AG09309 (cell line): ENCODE measurements at regions not wholly inside any gene's neighbourhood (a gene's known extent, or its start where the extent isn't known, plus 50 kb on each side); places are given as distances from the start of the nearest gene placed in this dataset.

ENCODE experiments used
- DNase-seq: peaks from one replicate; pipeline ENCODE4 v3.0.0-alpha.2; 2010; ENCODE audit warnings: low read depth
- H3K4me3 ChIP-seq: 2 replicates; pipeline ENCODE4 v1.5.1; 2011; ENCODE audit warnings: mild to moderate bottlenecking, low read depth, low read length, moderate library complexity; ENCODE audit not compliant: control insufficient read depth
- TF ChIP-seq, protein P1 (sequence below): IDR thresholded peaks from 2 replicates; pipeline ENCODE4 v1.5.1; 2011; ENCODE audit warnings: mild to moderate bottlenecking, low read depth, low read length, inconsistent platforms; ENCODE audit not compliant: insufficient read depth, control insufficient read depth; ENCODE audit errors: missing control alignments

DNA sequence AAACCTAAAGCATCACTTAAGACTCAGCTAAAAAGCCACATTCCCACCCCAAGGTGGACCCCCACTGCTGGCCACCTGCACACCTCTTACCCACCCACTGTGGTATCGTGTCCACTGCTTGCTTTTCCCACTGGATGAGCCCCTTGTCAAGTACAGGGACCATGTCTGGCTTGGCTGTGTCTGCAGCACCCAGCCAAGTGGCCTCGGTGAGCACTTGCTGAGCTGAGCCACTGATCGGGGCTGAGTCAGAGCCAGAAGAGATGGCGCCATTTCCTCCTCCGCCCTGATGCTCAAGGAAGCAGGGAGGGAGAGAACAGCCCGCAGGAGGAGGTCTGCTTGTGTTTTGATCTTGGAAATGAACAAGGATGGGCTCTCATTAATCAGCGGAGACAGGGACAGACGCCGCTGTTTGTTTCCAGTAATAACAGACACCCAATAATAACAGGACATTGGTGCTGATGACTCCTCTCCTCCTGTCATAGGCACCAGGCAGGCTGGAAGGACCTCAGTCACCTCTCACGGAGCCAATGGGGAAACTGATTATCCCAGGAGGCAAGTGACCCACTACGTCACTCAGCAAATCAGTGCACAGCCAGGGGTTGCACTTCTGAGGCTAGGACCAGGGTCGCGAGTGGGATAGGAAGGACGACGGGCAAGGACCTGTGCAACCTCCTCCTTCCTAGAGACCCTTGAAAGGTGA lies 85.2 kb upstream of the RTL6 start:
- DNase-seq = no peak
- H3K4me3 ChIP-seq = no peak overlapping the region
- TF ChIP-seq, protein P1, sequence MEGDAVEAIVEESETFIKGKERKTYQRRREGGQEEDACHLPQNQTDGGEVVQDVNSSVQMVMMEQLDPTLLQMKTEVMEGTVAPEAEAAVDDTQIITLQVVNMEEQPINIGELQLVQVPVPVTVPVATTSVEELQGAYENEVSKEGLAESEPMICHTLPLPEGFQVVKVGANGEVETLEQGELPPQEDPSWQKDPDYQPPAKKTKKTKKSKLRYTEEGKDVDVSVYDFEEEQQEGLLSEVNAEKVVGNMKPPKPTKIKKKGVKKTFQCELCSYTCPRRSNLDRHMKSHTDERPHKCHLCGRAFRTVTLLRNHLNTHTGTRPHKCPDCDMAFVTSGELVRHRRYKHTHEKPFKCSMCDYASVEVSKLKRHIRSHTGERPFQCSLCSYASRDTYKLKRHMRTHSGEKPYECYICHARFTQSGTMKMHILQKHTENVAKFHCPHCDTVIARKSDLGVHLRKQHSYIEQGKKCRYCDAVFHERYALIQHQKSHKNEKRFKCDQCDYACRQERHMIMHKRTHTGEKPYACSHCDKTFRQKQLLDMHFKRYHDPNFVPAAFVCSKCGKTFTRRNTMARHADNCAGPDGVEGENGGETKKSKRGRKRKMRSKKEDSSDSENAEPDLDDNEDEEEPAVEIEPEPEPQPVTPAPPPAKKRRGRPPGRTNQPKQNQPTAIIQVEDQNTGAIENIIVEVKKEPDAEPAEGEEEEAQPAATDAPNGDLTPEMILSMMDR = no peak

DNA sequence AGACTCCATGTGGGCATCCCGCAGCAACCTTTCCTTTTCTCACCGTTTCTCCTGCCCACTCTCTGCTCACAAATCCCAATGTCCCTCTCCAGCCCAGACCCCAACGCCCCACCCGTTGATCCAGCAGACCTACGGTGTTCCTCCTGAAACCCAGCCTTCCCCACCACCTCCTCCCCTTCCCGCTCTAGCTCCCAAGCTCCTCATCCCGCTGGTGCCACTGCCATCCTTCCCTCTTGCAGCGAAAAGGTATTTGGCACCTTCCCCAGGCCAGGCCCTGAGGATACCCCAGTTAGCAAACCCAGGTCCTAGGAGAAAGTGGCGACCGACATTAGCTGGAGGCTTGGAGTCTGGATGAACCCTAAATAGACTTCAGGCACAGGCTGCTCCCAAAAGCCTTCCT lies 84.0 kb upstream of the RTL6 start:
- no peak overlapping the region for H3K4me3 ChIP-seq
- TF ChIP-seq, protein P1 = no peak
- DNase-seq = no peak

DNA sequence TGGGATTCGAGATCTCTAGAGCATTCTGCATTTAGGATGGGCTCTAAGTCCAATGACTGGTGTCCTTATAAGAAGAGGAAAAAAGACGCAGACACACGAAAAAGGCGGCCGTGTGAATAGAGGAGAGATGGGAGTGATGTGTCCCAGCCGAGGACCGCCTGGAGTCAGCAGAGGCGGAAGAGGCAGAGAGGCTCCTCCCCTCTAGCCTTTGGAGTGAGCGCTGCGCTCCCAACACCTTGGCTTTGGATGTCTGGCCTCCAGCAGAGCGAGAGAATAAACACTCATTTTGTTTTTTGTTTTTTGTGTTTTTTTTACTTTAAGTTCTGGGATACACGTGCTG lies 83.0 kb upstream of the RTL6 start:
- no peak for DNase-seq
- TF ChIP-seq, protein P1 = no peak
- no peak overlapping the region for H3K4me3 ChIP-seq

DNA sequence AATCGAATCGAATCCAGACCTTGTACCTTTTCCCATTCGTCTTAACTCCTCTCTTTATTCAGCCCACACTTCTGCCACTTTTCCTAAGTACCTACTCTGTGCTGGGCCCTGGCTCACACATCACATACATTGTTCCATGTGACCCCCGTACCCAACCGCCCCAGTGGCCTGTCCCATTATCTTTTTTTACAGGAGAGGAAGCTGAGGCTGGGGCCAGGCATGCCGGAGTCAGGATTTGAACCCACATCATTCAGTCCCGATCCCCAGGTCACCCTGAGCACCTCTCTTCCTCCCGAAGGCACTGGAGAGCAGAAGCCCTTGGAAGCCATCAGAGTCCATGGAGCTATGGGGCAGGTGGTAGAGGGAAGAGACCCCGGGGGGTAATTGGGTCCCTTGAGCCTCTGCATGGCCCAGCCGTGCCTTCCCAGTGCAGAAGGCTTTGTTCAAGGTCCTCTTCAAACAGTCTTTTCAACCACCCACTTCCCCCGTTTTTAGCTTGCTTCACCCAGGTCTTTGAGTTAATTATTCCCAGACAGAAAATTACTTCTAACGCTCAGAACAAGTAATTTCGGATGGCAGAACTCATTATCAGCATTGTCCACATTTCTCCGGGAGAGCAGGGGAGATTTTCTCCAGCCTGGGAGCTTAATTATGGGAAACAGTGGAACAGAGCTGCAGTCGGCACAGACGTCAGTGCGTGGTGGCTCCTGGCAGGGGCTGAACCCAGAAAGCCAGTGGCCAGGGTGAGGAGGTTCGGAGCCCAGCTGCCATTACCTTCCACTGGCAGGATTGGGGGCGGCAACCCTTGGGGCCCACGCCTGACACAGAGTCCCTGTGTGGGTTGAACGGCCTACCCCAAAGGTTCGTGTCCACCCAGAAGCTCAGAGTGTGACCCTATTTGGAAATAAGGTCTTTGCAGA lies 82.4 kb upstream of the RTL6 start:
- no peak for DNase-seq
- TF ChIP-seq, protein P1 = no peak

DNA sequence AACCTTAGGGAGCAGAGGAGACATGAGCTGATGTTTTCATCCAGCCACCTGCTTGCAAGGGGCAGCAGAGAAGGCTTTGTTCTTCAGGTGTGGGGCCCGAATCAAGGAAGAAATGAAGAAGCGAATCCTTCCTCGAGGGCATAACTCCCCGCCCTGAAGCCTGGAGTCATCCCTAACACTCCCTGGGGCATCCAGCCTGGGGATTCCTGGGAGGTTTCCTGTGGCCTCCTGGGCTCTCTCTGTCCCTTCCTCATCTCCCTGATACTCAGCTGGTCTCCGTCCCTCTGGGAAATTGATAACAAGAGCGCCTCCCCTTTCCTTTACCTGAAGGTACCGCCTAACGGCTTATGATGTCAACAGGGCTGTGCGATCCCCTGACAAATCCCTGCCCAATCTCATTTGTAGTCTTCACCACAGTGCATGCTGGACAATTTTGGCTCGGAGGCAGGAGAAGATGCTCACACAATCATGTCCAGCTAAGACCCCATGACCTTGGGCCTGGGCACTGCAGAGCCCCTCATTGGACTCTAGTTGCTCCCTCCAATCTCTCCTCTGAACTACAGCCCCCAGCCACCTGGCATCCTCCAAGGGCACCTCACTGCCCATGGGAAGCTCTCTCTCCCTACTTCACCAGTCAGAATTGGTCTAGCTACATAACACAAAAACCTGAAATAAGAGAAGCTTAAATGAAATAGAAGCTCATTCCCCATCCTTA lies 80.6 kb upstream of the RTL6 start:
- DNase-seq = no peak
- TF ChIP-seq, protein P1 = no peak
- H3K4me3 ChIP-seq = no peak overlapping the region

More for the DNA sequence above, 82.4 kb upstream of the RTL6 start:
- H3K4me3 ChIP-seq = no peak overlapping the region

DNA sequence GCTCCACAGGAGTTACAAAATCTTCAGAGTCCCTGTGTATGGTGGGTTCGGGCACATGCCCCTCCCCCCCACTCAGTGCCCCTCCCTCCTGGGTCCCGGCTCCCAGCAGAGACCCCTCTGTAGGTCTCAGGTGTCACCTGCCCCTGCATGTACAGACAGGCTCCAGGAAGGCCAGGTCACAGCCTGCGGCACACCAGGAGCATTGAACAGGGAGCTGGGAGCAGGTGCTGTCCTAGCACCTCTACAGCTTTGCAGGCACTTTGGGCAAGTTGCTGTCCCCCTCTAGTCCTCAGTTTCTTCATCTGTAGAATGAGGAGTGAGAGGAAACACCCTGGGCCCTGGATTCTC lies 80.1 kb upstream of the RTL6 start:
- no peak for DNase-seq
- TF ChIP-seq, protein P1 = no peak
- H3K4me3 ChIP-seq = no peak overlapping the region
